NCI-H2107 treated with DMSO at 0.1 percent for 48 hours (cell line): ENCODE measurements at regions not wholly inside any gene's neighbourhood (a gene's known extent, or its start where the extent isn't known, plus 50 kb on each side); places are given as distances from the start of the nearest gene placed in this dataset.

ENCODE experiments used
- DNase-seq: peaks from one replicate; lab custom pipeline; 2025; ENCODE audit not compliant: unreplicated experiment; lab: John Stamatoyannopoulos, UW

DNA sequence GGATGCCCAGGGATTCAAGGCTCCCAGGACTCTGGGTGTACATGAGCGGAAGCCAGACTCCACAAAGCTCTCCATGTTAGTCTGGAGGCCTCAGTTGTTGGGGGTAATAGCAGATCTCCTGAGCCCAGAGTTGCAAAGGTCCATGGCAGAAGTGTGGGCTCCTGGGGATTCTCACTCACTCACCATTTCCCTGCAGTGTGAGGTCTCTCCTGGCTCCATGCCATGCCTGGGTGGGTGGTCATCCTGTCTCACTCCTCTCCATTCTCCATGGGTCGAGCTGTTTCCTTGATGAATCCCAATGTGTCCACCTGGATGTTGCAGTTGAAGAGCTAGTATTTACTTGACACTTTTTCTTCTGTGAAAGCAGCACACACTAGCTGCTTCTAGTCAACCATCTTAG lies 156.8 kb upstream of the LRRC7 start:
- DNase-seq: no peak

DNA sequence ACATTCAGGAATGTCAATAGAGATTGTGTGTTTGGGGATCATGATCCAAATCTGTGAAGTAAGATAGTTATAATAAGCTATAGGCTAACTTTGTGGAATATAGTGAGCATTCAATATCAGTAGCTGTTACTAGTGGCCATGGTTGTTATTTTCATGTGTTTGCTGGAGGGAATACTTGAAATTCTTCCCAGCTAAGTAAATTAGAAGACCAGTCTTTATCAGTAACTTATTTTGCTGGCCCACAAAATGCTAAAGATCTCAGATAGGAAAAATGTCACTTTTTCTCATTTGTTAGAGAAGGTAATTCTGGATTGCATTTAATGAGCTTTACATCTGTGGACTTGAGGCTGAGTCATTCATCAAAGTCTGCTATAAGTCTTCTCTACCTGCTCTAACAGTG lies 156.1 kb upstream of the LRRC7 start:
- DNase-seq: no peak

- no peak for DNase-seq
Measured at GRCh38 chr1:69413129-69413528, 154.6 kb upstream of the LRRC7 start.

- DNase-seq: no peak
Measured at GRCh38 chr1:69414574-69414973, 153.1 kb upstream of the LRRC7 start.

DNA sequence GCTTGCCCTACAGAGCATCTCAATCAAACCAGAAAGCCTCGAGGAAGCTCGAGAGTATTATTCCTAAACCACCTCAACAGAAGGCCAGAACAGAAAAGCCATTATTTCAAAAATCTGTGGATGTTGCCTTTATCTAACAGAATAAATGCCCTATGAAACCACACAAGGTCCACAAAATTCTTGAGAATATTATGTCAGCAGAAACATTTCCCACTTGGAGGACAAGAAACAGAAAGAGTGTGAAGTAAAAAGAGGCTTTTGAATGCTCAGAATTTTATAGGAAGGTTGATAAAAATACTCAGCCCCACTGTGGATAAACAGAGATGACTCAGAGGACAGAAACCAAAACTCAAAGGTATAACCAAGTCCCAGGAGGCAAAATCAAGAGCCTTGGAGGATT lies 146.4 kb upstream of the LRRC7 start:
- no peak for DNase-seq

- no peak for DNase-seq
Measured at GRCh38 chr1:69425871-69426270, 141.9 kb upstream of the LRRC7 start.

GRCh38 chr1:69426401-69426800 lies 141.3 kb upstream of the LRRC7 start:
- no peak for DNase-seq

GRCh38 chr1:69433073-69433472 lies 134.6 kb upstream of the LRRC7 start:
- DNase-seq: no peak

- no peak for DNase-seq
Measured at GRCh38 chr1:69436151-69436550, 131.6 kb upstream of the LRRC7 start.

DNA sequence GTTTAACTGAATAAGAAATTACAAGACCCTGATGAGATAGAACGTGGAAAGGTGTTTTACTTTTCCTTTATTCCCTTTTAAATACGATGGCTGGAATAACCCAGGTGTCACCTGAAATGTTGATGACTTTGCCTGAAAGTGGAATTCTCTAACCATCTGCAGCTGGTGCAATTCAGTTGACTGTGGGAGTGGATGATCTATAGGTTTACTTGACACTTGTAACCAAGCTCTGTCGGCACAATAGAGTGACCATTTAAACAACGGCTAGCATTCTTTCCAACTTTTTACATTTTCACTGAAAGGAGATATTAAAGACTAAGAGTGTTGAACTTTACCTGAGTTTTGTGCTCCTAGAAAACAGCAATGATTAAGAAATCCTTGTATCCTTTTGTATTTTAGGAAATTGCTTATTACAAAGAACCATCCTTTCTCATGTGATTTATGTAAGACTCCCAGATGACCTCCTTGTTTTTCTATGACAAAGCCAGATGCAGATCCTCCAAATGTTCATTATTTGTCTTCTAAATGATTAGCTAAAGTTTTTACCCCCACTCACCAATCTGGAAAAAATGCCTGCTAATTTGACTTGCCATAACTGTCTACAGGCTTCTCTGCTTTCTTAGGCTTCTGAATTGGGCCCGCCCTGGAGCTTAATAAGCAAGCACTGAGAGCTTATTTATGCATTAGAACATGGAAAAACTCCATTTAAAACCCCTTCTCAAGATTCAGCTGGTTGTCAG lies 129.5 kb upstream of the LRRC7 start:
- no peak for DNase-seq

DNA sequence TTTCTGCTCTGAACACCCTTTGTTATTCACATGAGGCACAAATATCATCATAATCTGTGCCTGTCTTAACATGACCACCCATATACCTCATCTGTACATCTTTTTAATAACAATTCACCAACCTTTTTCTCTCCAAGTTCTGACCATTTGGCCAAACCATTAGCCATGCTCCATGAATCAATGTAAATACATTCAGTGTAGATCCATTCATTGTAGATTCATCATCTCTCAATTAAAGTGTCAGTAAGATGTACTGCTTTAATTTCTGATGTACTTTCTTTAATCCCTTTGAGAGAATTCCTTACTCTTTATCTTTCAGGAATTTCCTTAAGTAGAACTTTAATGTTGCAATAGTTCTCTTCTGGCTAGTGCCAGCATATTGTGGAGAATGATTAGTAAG lies 126.2 kb upstream of the LRRC7 start:
- no peak for DNase-seq

DNA sequence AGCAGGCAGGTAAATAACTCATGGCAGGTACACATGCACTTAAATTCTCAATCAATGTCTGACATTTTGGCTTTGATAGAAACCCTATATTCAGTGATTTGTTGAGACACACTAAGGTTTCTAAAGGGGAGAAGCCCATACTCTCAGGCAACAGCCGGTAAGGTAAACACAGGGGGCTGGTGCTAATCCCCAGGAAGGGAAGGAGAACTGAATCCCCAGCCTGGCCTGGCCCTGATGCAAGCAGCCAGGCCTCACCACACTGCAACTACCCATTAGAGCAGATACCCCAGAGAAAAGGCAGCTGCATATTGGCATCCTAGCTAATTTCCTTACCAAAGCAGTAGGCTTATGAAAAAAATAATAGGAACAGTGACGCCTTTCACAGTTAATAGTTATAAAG lies 116.5 kb upstream of the LRRC7 start:
- no peak for DNase-seq

- DNase-seq: no peak
Measured at GRCh38 chr1:69455718-69456117, 112.0 kb upstream of the LRRC7 start.

DNA sequence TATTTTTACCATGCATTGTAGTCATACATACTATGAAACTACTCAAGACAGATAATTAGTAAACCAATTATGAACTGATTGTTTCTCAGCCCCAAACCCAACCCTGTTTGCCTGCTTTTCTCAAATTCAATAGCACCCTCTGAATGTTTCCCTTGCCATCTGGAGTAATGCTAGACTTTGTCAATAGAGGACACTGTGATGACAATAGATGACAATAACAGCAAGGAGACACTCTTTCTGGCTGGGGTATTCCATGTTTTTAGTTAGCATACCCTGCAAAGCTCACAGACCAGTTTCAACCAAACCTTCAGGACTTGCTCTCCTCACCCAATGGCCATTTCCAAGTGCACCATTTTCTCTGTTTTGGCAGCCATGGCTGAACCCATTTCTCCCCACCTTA lies 108.5 kb upstream of the LRRC7 start:
- no peak for DNase-seq

DNA sequence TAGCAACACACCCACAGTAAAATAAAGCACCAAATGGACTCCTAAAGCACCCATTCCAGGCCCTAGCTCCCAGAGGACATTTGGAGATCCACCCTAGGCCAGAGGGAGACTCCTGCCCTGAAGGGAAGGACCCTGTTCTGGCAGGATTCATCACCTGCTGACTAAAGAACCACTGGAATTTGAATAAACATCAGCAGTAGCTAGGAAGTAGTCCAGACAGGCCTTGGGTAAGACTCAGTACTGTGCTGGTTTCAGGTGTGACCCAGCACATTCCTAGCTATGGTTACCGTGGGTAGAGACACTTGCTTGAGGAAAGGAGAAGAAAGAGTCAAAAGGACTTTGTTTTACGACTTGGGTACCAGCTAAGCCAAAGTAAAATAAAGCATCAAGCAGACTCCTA lies 92.7 kb upstream of the LRRC7 start:
- DNase-seq: no peak

DNA sequence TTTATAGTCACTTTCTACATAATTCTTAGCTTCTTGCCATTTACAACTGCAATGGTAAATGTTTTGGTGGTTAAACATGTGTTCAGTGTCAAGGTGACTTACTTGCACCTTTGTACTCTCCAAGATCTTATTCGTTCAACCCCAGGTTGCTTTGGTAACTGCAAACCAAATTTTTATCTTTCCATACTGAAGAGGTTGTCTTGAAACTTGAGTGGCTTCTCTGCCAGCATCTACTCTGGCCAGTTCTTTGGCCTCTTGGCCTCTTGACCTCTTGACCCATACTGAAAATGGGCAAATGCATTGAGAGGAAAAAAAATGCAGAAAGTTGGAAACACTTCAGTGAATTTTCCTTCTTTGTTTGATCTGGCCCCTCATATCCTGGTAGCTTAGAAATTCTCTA lies 88.0 kb upstream of the LRRC7 start:
- DNase-seq: no peak

DNA sequence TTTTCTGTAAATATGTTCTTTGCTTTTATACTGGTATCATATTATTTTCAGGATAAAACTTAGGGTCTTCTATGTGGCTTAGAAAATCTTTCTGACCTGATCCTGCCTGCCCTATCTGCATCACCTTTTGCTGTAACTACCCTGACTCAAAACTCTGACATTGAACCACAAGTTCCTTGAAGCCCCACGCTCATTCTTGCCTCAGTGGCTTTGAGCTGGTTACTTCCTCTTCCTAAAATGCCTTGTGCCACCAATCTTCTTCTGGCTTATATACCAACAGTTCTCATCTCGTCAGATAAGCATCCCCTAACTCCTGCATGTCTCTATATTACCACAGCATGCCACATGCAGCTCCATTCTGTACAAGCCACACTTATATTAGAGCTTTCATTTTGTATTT lies 84.5 kb upstream of the LRRC7 start:
- no peak for DNase-seq

DNA sequence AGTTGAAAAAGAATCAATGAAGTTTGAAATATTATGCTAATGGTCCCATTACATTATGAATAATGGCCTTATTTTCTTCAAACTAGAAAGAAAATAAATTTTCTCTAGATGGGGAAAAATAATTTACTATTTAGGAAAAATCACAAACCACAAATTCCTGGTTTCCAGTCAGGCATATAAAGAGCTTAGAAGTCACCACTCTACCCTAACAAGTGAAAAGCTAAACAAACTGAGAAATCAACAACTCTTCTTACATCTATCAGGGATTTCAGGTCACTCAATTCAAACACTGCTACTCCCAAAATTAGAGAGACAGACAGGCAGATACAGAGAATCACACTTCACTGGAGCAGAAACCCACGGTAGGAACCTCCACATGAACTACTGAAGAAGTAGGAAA lies 82.1 kb upstream of the LRRC7 start:
- DNase-seq: no peak

GRCh38 chr1:69491416-69491815 lies 76.3 kb upstream of the LRRC7 start:
- no peak for DNase-seq

DNA sequence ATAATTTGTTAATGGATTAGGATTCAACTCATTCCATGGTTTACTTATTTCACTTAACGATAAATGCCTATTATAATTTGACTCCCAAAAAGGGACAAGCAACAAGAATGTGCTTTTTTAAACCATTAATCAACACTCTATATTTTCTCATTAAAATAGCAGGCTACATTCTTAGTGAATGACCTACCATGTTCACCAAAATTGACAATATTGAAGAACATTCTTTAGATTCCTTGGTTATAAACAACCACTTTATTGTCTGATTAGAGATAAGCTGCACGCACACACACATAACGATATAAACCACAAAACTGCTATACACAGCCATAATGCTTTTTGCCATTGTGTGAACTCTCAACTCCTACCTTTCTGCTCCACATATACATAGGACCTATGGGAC lies 75.4 kb upstream of the LRRC7 start:
- DNase-seq: no peak

GRCh38 chr1:69494221-69494620 lies 73.5 kb upstream of the LRRC7 start:
- no peak for DNase-seq

GRCh38 chr1:69497441-69498221 lies 70.1 kb upstream of the LRRC7 start:
- DNase-seq: no peak

- no peak for DNase-seq
Measured at GRCh38 chr1:69498711-69499110, 69.0 kb upstream of the LRRC7 start.
